ENCODE measurements at regions not wholly inside any gene's neighbourhood (a gene's known extent, or its start where the extent isn't known, plus 50 kb on each side); places are given as distances from the start of the nearest gene placed in this dataset.

GRCh38 chr12:85740186-85740585, 96.0 kb downstream of the RASSF9 start:
- in situ Hi-C loops (cut with HindIII; ENCODE audit: low pct_ligation_motif_present, low sequenced_read_pairs): no loop called here
- no peak for TF ChIP-seq CTCF (IDR thresholded peaks at IDR 0.05; ENCODE audit: low read depth, low read length, missing control alignments)
- H3K27me3 ChIP-seq (replicated peaks): no peaks in the 10 kb centered on the region
- no peaks in the 10 kb centered on the region for H3K36me3 ChIP-seq (replicated peaks)
- no peak for DNase-seq
- H3K27ac ChIP-seq: no peak overlapping the region
- no peak overlapping the region for H3K4me3 ChIP-seq (ENCODE audit: low read depth, low read length)

GRCh38 chr12:85741046-85741445, 95.2 kb downstream of the RASSF9 start:
- DNase-seq: no peak
- Histone ChIP-seq H3K36me3 (replicated peaks) (no peaks in the 10 kb centered on the region), H3K4me3 (ENCODE audit: low read depth, low read length) (no peak overlapping the region), H3K27ac (no peak overlapping the region), H3K27me3 (replicated peaks) (no peaks in the 10 kb centered on the region)
- in situ Hi-C loops (cut with HindIII; ENCODE audit: low pct_ligation_motif_present, low sequenced_read_pairs): no loop called here
- no peak for TF ChIP-seq CTCF (IDR thresholded peaks at IDR 0.05; ENCODE audit: low read depth, low read length, missing control alignments)

GRCh38 chr12:85747941-85748495, 88.2 kb downstream of the RASSF9 start:
- TF ChIP-seq CTCF (IDR thresholded peaks at IDR 0.05; ENCODE audit: low read depth, low read length, missing control alignments): no peak

More at GRCh38 chr12:85747941-85748495, 88.2 kb downstream of the RASSF9 start:
- no peak overlapping the region for H3K27ac ChIP-seq
- DNase-seq: no peak
- H3K27me3 ChIP-seq (replicated peaks): no peaks in the 10 kb centered on the region
- in situ Hi-C loops (cut with HindIII; ENCODE audit: low pct_ligation_motif_present, low sequenced_read_pairs): no loop called here
- H3K36me3 ChIP-seq (replicated peaks): no peaks in the 10 kb centered on the region
- H3K4me3 ChIP-seq (ENCODE audit: low read depth, low read length): no peak overlapping the region

All from brain microvascular endothelial cell (primary cell).